Neural progenitor cell (in vitro differentiated cells): ENCODE measurements at regions not wholly inside any gene's neighbourhood (a gene's known extent, or its start where the extent isn't known, plus 50 kb on each side); places are given as distances from the start of the nearest gene placed in this dataset.

ENCODE experiments used
- EZH2 ChIP-seq: fragments of 200-600 bp; sonication (generic); IDR thresholded peaks from 2 replicates; pipeline ENCODE4 v1.6.1; 2017; ENCODE audit warnings: antibody characterized with exemption, mild to moderate bottlenecking, moderate library complexity
- EZH2phosphoT487 ChIP-seq: fragments of 200-600 bp; sonication (generic); IDR thresholded peaks from 2 replicates; pipeline ENCODE4 v1.6.1; 2017; ENCODE audit warnings: antibody characterized with exemption
- TF ChIP-seq, protein P1 (sequence below): fragments of 200-600 bp; sonication (generic); IDR thresholded peaks from 2 replicates; pipeline ENCODE4 v1.5.1; 2017; ENCODE audit warnings: antibody characterized with exemption, mild to moderate bottlenecking

DNA sequence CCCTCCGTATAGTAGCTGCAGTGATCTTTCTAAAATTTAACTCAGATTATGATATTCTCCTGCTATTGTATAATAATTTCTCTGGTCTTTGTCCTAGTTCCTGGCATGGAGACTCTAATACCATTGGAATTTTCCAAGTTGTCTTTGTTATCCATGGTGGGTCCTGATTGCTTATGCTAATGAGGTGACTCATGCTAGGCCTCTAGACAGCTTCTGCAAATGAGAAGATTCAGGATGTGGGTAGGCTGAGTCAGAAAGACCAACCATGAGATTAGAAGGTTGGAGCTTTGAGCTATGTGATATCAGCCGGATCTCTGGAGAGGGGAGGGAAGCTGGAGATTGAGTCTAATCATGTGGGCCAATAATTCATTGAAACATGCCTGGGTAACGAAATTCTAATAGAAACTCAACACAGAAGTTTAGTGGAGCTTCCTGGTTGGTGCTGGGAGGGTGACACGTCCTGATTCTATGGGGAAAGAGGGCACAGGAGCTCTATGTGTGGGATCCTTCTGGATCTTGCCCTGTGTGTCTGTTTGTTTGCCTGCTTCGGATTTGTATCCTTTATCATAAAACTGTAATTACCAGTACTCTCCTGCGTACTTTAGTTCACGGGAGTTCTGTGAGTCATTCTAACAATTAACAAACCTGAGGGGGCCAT is 73.2 kb upstream of the CNIH3 start:
- TF ChIP-seq, protein P1, sequence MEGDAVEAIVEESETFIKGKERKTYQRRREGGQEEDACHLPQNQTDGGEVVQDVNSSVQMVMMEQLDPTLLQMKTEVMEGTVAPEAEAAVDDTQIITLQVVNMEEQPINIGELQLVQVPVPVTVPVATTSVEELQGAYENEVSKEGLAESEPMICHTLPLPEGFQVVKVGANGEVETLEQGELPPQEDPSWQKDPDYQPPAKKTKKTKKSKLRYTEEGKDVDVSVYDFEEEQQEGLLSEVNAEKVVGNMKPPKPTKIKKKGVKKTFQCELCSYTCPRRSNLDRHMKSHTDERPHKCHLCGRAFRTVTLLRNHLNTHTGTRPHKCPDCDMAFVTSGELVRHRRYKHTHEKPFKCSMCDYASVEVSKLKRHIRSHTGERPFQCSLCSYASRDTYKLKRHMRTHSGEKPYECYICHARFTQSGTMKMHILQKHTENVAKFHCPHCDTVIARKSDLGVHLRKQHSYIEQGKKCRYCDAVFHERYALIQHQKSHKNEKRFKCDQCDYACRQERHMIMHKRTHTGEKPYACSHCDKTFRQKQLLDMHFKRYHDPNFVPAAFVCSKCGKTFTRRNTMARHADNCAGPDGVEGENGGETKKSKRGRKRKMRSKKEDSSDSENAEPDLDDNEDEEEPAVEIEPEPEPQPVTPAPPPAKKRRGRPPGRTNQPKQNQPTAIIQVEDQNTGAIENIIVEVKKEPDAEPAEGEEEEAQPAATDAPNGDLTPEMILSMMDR: no peak
- TF ChIP-seq EZH2 (no peak), EZH2phosphoT487 (no peak)
